Adrenal gland (tissue), 9 donors: ENCODE measurements at regions not wholly inside any gene's neighbourhood (a gene's known extent, or its start where the extent isn't known, plus 50 kb on each side); places are given as distances from the start of the nearest gene placed in this dataset.
"Not testable (repeated sequence)": the region's sequence is repeated elsewhere in the genome, so short reads cannot be mapped to it uniquely, and the experiment has no call there.

Source experiments
- DNase-seq, 7 donors: peaks; one replicate each; pipeline ENCODE4 v3.0.0-alpha.2; 2019 to 2020
- H3K27ac ChIP-seq, 5 donors: fragments of 200-600 bp; sonication (generic) in 4 of 5; 1 replicate in 3 of 5; 2 replicates in 2 of 5; pipeline versions ENCODE4 v1.5.1 to v1.8.0; 2016 to 2020; ENCODE audit warnings: mild to moderate bottlenecking in 1 of 5
- H3K27me3 ChIP-seq: fragments of 200-600 bp; 2 replicates; pipeline ENCODE4 v1.8.0; 2021
- H3K36me3 ChIP-seq, 2 donors: fragments of 200-600 bp; replicated peaks in 1 of 2; 1 replicate in 1 of 2; 2 replicates in 1 of 2; pipeline versions ENCODE4 v1.5.1 to v1.8.0; 2018 to 2022
- H3K4me1 ChIP-seq, 2 donors: fragments of 200-600 bp; replicated peaks in 1 of 2; 1 replicate in 1 of 2; 2 replicates in 1 of 2; pipeline versions ENCODE4 v1.5.1 to v1.8.0; 2018 to 2021
- H3K4me3 ChIP-seq, 4 donors: fragments of 200-600 bp; sonication (generic) in 3 of 4; one replicate each; pipeline ENCODE4 v1.5.1; 2016 to 2018
- H3K9me3 ChIP-seq, 3 donors: fragments of 200-600 bp; sonication (generic) in 1 of 3; replicated peaks in 1 of 3; 1 replicate in 2 of 3; 2 replicates in 1 of 3; pipeline versions ENCODE4 v1.5.1 to v1.8.0; 2016 to 2021
- CTCF ChIP-seq, 6 experiments: fragments of 450-650 bp in 4 of 6; fragments of 200-600 bp in 2 of 6; sonication (generic) in 1 of 6; IDR thresholded peaks; 1 replicate in 5 of 6; 2 replicates in 1 of 6; pipeline versions ENCODE4 v1.5.1 to v1.8.0; 2016 to 2021; ENCODE audit warnings: antibody characterized with exemption in 6 of 6, mild to moderate bottlenecking in 2 of 6, moderate library complexity in 1 of 6
- POLR2A ChIP-seq, 2 donors: fragments of 450-650 bp; IDR thresholded peaks; one replicate each; pipeline ENCODE4 v1.6.1; 2017; ENCODE audit warnings: antibody characterized with exemption in 2 of 2, mild to moderate bottlenecking in 2 of 2, moderate library complexity in 1 of 2
- WGBS, 4 donors: extraction: QIAGEN DNeasy Blood & Tissue Kit in 2 of 4; methylation state at CpG; one replicate each; pipeline versions ENCODE4 v1.1.5 to v1.1.7; 2013 to 2017; 5-methylcytosine and 5-hydroxymethylcytosine counted together
- intact Hi-C, 2 donors: fragments of 100-400 bp; cut with DNase I; formaldehyde crosslinking; loops; one replicate each; pipeline versions ENCODE4 v1.14.1 to v1.15.0; 2022 to 2023
- donor health status: healthy with polysubstance abuse.
- donor health status: Bipolar disorder and iron deficiency.
- donor health status: DM: yes; HTN: yes; CAD: no.
- donor health status: DM: no; HTN: no; CAD: no.
- donor health status: DM: no; HTN: no; CAD: no.

GRCh38 chr12:67091204-67091603, 178.0 kb upstream of the CAND1 start:
- WGBS, 4 donors, result 57 to 64% (median 63%) methylated on average over 3 of the region's 3 CpGs

GRCh38 chr12:67091678-67092077, 177.5 kb upstream of the CAND1 start:
- TF ChIP-seq POLR2A (IDR thresholded peaks at IDR 0.05) (no peak), CTCF (IDR thresholded peaks at IDR 0.05) (no peak)
- Histone ChIP-seq H3K4me1 (peaks cover 0 to 1% of the 10 kb centered on the region in 2 donors), H3K36me3 (no peaks in the 10 kb centered on the region), H3K27me3 (peaks cover 6% of the 10 kb centered on the region), H3K9me3 (no peaks in the 10 kb centered on the region), H3K4me3 (no peak overlapping the region), H3K27ac (no peak overlapping the region)
- WGBS, 4 donors, result 75 to 97% (median 87%) methylated on average over 1 of the region's 1 CpG
- intact Hi-C loops, result no loop called here
- no peak for DNase-seq

More at GRCh38 chr12:67091204-67091603, 178.0 kb upstream of the CAND1 start:
- H3K27ac ChIP-seq, result no peak overlapping the region
- peaks cover 6% of the 10 kb centered on the region for H3K27me3 ChIP-seq
- peak in 3 of 7 donors; percentile 22 to 32 (median 31) for DNase-seq
- H3K9me3 ChIP-seq, result no peaks in the 10 kb centered on the region
- intact Hi-C loops, result no loop called here
- no peaks in the 10 kb centered on the region for H3K4me1 ChIP-seq
- no peak for TF ChIP-seq CTCF (IDR thresholded peaks at IDR 0.05)
- TF ChIP-seq POLR2A (IDR thresholded peaks at IDR 0.05), result no peak
- H3K36me3 ChIP-seq, result no peaks in the 10 kb centered on the region
- H3K4me3 ChIP-seq, result no peak overlapping the region

- DNase-seq, H3K4me1 ChIP-seq, H3K27me3 ChIP-seq, H3K9me3 ChIP-seq, H3K36me3 ChIP-seq, H3K27ac ChIP-seq, H3K4me3 ChIP-seq, intact Hi-C loops: not testable (repeated sequence)
- 74 to 78% (median 76%) methylated on average over 2 of the region's 2 CpGs for WGBS, 4 donors
These were observed 176.2 kb upstream of the CAND1 start for GRCh38 chr12:67092934-67093333.

- Histone ChIP-seq H3K27me3 (no peaks in the 10 kb centered on the region), H3K9me3 (no peaks in the 10 kb centered on the region), H3K4me1 (peaks cover 0 to 6% of the 10 kb centered on the region in 2 donors), H3K4me3 (no peak overlapping the region), H3K27ac (no peak overlapping the region), H3K36me3 (no peaks in the 10 kb centered on the region)
- intact Hi-C loops, result no loop called here
- no peak for TF ChIP-seq POLR2A (IDR thresholded peaks at IDR 0.05)
- 55 to 63% (median 59%) methylated on average over 2 of the region's 2 CpGs for WGBS, 4 donors
- no peak for DNase-seq
These were observed 172.4 kb upstream of the CAND1 start for GRCh38 chr12:67096533-67097318.

- 64 to 77% (median 66%) methylated on average over 3 of the region's 3 CpGs for WGBS, 4 donors
- Histone ChIP-seq H3K27me3 (no peaks in the 10 kb centered on the region), H3K4me1 (peaks cover 0 to 6% of the 10 kb centered on the region in 2 donors), H3K36me3 (no peaks in the 10 kb centered on the region), H3K9me3 (no peaks in the 10 kb centered on the region), H3K27ac (no peak overlapping the region), H3K4me3 (no peak overlapping the region)
- TF ChIP-seq POLR2A (IDR thresholded peaks at IDR 0.05) (no peak), CTCF (IDR thresholded peaks at IDR 0.05) (no peak)
- no peak for DNase-seq
- intact Hi-C loops, result no loop called here
These were observed 169.3 kb upstream of the CAND1 start for GRCh38 chr12:67099858-67100257.
